Spleen (tissue), 7 donors: ENCODE measurements at regions not wholly inside any gene's neighbourhood (a gene's known extent, or its start where the extent isn't known, plus 50 kb on each side); places are given as distances from the start of the nearest gene placed in this dataset.

ENCODE experiments used
- POLR2A ChIP-seq, 3 donors: fragments of 450-650 bp; IDR thresholded peaks; one replicate each; pipeline ENCODE4 v1.5.1; 2017; ENCODE audit warnings: antibody characterized with exemption in 3 of 3, mild to moderate bottlenecking in 1 of 3
- POLR2AphosphoS5 ChIP-seq, 3 donors: sonication (generic); formaldehyde crosslinking; IDR thresholded peaks; one replicate each; pipeline ENCODE4 v1.5.1; 2017; ENCODE audit warnings: antibody characterized with exemption in 3 of 3
- TF ChIP-seq, protein P1 (sequence below), 11 experiments: fragments of 200-600 bp in 7 of 11; fragments of 450-650 bp in 4 of 11; sonication (generic) in 4 of 11; IDR thresholded peaks in 8 of 11; conservative IDR thresholded peaks in 3 of 11; 1 replicate in 7 of 11; 2 replicates in 4 of 11; pipeline versions ENCODE4 v1.4.0 to v1.8.0; 2016 to 2021; ENCODE audit warnings: antibody characterized with exemption in 11 of 11, inconsistent platforms in 4 of 11, mild to moderate bottlenecking in 1 of 11
- donor health status: DM: no; HTN: no; CAD: no; lungs with moderate emphysema.
- donor health status: DM: no; HTN: no; CAD: no.
- donor health status: DM: no; HTN: no; CAD: no.

- TF ChIP-seq, protein P1, sequence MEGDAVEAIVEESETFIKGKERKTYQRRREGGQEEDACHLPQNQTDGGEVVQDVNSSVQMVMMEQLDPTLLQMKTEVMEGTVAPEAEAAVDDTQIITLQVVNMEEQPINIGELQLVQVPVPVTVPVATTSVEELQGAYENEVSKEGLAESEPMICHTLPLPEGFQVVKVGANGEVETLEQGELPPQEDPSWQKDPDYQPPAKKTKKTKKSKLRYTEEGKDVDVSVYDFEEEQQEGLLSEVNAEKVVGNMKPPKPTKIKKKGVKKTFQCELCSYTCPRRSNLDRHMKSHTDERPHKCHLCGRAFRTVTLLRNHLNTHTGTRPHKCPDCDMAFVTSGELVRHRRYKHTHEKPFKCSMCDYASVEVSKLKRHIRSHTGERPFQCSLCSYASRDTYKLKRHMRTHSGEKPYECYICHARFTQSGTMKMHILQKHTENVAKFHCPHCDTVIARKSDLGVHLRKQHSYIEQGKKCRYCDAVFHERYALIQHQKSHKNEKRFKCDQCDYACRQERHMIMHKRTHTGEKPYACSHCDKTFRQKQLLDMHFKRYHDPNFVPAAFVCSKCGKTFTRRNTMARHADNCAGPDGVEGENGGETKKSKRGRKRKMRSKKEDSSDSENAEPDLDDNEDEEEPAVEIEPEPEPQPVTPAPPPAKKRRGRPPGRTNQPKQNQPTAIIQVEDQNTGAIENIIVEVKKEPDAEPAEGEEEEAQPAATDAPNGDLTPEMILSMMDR (IDR thresholded peaks at IDR 0.05 in 8 of 11, conservative IDR thresholded peaks at IDR 0.05 in 3 of 11): no peak
- TF ChIP-seq POLR2AphosphoS5 (IDR thresholded peaks at IDR 0.05) (no peak), POLR2A (IDR thresholded peaks at IDR 0.05) (no peak)
Observed at GRCh38 chr11:26032241-26032640, 299.7 kb upstream of the ANO3 start.
